Inferior parietal cortex (tissue), 1 donor: ENCODE measurements at regions not wholly inside any gene's neighbourhood (a gene's known extent, or its start where the extent isn't known, plus 50 kb on each side); places are given as distances from the start of the nearest gene placed in this dataset.

Source experiments
- DNase-seq: peaks from one replicate; pipeline ENCODE4 v3.0.0-alpha.2; 2016; ENCODE audit errors: extremely low spot score

- no peak for DNase-seq
Observed at GRCh38 chr15:46413799-46414198, 779.0 kb downstream of the SQOR start.

GRCh38 chr15:46416544-46416943 lies 781.7 kb downstream of the SQOR start:
- no peak for DNase-seq

DNA sequence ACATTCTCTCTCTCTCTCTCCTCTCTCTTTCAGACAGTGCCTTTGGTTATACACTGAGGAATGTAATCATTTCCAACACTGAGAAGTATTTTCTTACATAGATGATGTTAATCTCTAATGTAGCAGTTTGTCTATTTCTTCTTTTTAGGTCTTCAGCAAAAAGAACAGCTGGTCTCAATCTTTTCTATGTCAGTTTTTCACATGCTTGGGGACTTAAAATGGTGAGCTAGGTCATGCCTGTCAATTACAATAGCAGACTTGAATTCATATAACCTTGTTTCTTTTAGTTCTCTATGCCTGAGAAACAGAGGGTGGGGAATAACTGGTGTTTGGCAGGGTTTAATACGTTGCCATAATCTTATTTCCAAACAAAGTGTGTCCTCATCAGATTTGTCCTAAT lies 786.2 kb downstream of the SQOR start:
- DNase-seq, result no peak

DNA sequence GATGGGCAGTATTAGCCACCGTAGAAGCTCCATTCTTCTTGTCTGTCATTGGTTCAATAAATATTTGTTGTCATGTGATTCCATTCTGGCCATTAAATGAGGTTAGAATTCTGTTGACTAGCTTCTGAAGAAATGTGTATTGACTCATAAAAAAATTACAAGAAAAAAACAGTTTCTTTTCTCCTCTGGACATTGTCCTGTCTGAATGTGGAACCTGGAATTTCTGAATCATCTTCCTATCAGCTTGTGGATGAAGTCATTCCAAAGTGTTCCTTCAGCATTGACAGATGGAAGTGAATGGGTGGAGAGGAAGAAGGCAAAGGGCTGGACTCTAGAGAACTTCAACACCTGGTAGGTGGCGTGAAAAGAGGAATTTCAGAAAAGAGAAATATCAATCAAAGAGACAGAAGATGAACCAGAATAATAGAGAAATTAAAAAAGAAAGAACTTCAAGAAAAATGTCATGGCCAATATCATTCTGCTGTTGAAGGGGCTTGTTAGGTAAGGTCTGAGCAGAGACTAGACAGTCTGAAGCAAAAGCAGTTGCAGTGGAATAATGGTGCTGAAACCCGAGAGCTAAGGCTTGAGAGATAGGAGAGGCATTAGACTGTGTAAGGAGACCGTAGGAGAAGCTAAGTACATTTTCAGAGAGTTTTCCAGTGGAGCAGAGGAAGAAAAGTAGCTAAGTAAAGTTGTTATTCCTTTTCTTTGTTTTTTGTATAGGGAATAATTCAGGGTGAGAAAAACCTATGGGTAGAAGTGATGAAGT lies 806.6 kb downstream of the SQOR start:
- no peak for DNase-seq

GRCh38 chr15:46442184-46442583 lies 807.4 kb downstream of the SQOR start:
- no peak for DNase-seq

DNA sequence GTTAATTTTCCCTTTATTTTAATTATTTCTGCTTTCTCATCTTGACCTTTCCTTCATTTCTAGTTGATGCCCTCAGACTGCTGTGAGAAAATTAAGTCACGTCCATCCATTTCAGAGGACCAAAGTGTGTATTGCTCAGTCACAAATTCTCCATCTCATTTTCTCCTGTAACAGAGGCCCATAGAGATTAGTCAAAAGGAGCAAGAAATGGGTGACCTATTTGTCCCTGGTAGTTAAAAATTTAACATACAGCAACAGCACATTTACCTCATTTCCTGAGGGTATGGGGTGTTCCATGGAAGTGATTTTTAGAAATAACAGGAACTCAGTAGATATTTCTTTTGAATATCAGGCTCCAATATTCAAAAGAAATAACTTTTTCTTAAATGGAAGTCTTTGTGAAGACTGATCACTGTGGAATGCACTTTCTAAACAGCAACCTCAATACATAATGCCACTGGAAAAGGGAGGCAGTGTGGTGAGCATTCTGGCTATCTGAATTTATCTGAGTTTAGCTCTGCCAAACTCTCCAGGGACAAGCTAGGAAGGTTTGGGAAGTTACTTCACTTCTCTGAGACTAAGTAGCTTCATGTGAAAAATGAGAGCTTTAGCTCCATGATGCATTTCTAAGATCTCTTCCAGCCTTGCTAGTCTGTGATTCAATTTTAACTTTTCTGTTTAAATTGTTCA lies 808.2 kb downstream of the SQOR start:
- no peak for DNase-seq

- DNase-seq, result no peak
Observed at GRCh38 chr15:46450112-46450809, 815.4 kb downstream of the SQOR start.

GRCh38 chr15:46450810-46451182 lies 816.0 kb downstream of the SQOR start:
- DNase-seq, result no peak

- no peak for DNase-seq
Observed at GRCh38 chr15:46452297-46452820, 817.5 kb downstream of the SQOR start.

GRCh38 chr15:46456456-46456855 lies 821.6 kb downstream of the SQOR start:
- DNase-seq, result no peak

DNA sequence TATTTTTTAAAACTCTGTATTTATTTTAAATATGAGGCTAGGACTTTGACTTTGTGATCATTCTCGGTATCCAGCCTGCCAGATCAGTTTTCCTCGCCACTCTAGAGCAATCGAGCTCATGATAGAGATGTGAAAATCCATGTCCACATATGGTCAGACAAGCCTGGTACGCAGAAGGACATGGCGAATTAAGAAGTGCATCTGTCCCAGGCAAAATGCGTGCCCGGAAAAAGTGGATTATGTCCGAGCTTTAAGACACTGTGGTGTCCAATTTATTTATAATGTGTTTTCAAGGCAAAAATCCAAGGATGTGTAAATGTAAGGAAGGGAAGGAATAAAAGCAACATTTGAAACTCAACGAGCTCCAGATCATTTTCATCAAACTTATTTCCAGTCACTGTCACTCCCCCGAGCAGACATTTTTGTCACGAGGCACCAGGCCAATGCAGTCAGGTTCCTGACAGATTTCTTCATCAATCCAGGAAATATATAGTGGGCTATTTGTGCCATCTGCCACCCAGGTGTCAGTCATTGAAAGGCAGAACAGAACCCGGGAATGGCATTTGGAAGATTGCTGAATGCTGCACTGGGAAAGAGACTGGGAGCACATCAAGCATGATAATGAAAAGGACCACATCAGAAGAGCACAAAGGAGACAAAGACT lies 825.7 kb downstream of the SQOR start:
- DNase-seq, result no peak

GRCh38 chr15:46461416-46461815 lies 826.6 kb downstream of the SQOR start:
- no peak for DNase-seq

- DNase-seq, result no peak
Observed at GRCh38 chr15:46467041-46467440, 832.2 kb downstream of the SQOR start.

DNA sequence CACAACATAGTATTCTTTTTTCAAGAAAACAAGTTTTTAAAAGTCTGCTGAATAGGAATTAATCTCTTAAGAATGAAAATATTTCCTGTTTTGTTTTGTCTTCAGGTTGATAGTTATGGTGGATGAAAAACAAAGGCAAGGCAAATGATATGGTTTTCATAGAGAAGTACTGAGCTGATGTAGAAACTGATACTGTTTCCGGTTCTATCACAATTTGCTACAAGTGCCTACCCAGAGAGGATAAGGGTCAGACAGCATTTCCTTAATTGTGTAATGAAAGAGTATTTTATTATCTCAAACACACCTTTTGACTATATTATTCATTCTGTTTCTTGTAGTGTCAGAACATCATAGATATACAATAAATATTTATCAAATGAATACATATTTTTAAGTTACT lies 836.3 kb downstream of the SQOR start:
- DNase-seq, result no peak

DNA sequence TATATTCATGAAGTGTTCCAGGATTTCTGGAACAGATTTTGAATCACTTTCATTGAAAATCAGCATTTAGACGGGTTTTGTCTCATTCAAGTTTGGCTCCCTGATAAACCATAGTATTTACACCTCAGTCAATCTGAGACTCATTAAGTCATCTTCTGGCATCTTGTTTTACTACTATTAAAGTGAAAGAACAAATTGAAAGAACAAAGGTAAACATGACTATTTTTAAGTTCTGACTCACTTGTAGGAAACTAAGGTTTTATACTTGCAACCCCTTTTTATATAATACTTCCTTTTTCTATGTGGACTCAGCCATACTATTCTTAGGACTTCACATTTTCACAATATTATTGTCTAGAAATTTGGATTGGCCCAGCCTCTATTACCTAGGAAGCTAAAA lies 854.4 kb downstream of the SQOR start:
- DNase-seq, result no peak

GRCh38 chr15:46496491-46497115 lies 861.8 kb downstream of the SQOR start:
- DNase-seq, result no peak

- DNase-seq, result no peak
Observed at GRCh38 chr15:46502667-46503066, 867.8 kb downstream of the SQOR start.

- DNase-seq, result no peak
Observed at GRCh38 chr15:46518381-46518780, 883.6 kb downstream of the SQOR start.

GRCh38 chr15:46523701-46524100 lies 888.9 kb downstream of the SQOR start:
- peak; percentile 17 for DNase-seq

- DNase-seq, result no peak
Observed at GRCh38 chr15:46525984-46526725, 891.3 kb downstream of the SQOR start.

- DNase-seq, result no peak
Observed at GRCh38 chr15:46526726-46527110, 891.9 kb downstream of the SQOR start.
